ENCODE measurements at regions not wholly inside any gene's neighbourhood (a gene's known extent, or its start where the extent isn't known, plus 50 kb on each side); places are given as distances from the start of the nearest gene placed in this dataset.

- DNase-seq: no peak
These were observed 63.2 kb upstream of the GALNT9 start for GRCh38 chr12:132392389-132393244.

GRCh38 chr12:132391326-132392041 lies 62.1 kb upstream of the GALNT9 start:
- DNase-seq: no peak

GRCh38 chr12:132390287-132391076 lies 61.1 kb upstream of the GALNT9 start:
- no peak for DNase-seq

- DNase-seq: no peak
These were observed 60.3 kb upstream of the GALNT9 start for GRCh38 chr12:132389526-132390286.

- DNase-seq: no peak
These were observed 59.6 kb upstream of the GALNT9 start for GRCh38 chr12:132389026-132389425.

GRCh38 chr12:132388379-132389015 lies 59.1 kb upstream of the GALNT9 start:
- DNase-seq: no peak

GRCh38 chr12:132386926-132387497 lies 57.6 kb upstream of the GALNT9 start:
- no peak for DNase-seq

- DNase-seq: no peak
These were observed 56.7 kb upstream of the GALNT9 start for GRCh38 chr12:132385923-132386751.

GRCh38 chr12:132384916-132385774 lies 55.8 kb upstream of the GALNT9 start:
- no peak for DNase-seq

GRCh38 chr12:132380641-132381040 lies 51.3 kb upstream of the GALNT9 start:
- DNase-seq: no peak

- no peak for DNase-seq
These were observed 50.6 kb upstream of the GALNT9 start for GRCh38 chr12:132379996-132380395.

- no peak for DNase-seq
These were observed 50.2 kb upstream of the GALNT9 start for GRCh38 chr12:132379576-132379975.
